ENCODE measurements at regions not wholly inside any gene's neighbourhood (a gene's known extent, or its start where the extent isn't known, plus 50 kb on each side); places are given as distances from the start of the nearest gene placed in this dataset.

- DNase-seq: no peak
These were observed 267.6 kb downstream of the CNTN3 start for GRCh38 chr3:74346896-74347295.

GRCh38 chr3:74345701-74346100 is 268.8 kb downstream of the CNTN3 start:
- no peak for DNase-seq

- no peak for DNase-seq
These were observed 269.5 kb downstream of the CNTN3 start for GRCh38 chr3:74344865-74345440.

GRCh38 chr3:74343391-74343790 is 271.1 kb downstream of the CNTN3 start:
- DNase-seq: no peak

- no peak for DNase-seq
These were observed 275.5 kb downstream of the CNTN3 start for GRCh38 chr3:74338998-74339397.

- no peak for DNase-seq
These were observed 282.3 kb downstream of the CNTN3 start for GRCh38 chr3:74332165-74332564.

- DNase-seq: no peak
These were observed 282.7 kb downstream of the CNTN3 start for GRCh38 chr3:74331711-74332110.

GRCh38 chr3:74329096-74329495 is 285.4 kb downstream of the CNTN3 start:
- DNase-seq: no peak

- no peak for DNase-seq
These were observed 286.0 kb downstream of the CNTN3 start for GRCh38 chr3:74328435-74328834.

GRCh38 chr3:74315291-74315690 is 299.2 kb downstream of the CNTN3 start:
- DNase-seq: no peak

- no peak for DNase-seq
These were observed 299.8 kb downstream of the CNTN3 start for GRCh38 chr3:74314696-74315095.

GRCh38 chr3:74309716-74310115 is 304.7 kb downstream of the CNTN3 start:
- no peak for DNase-seq

GRCh38 chr3:74304424-74304823 is 310.0 kb downstream of the CNTN3 start:
- no peak for DNase-seq

- DNase-seq: no peak
These were observed 310.7 kb downstream of the CNTN3 start for GRCh38 chr3:74303711-74304110.

- no peak for DNase-seq
These were observed 311.5 kb downstream of the CNTN3 start for GRCh38 chr3:74302969-74303368.

- DNase-seq: no peak
These were observed 312.2 kb downstream of the CNTN3 start for GRCh38 chr3:74302281-74302680.

GRCh38 chr3:74301056-74301455 is 313.4 kb downstream of the CNTN3 start:
- no peak for DNase-seq

GRCh38 chr3:74295479-74295878 is 319.0 kb downstream of the CNTN3 start:
- no peak for DNase-seq

- no peak for DNase-seq
These were observed 325.7 kb downstream of the CNTN3 start for GRCh38 chr3:74288761-74289160.

GRCh38 chr3:74287557-74287956 is 326.9 kb downstream of the CNTN3 start:
- DNase-seq: no peak

- no peak for DNase-seq
These were observed 332.3 kb downstream of the CNTN3 start for GRCh38 chr3:74282202-74282601.

GRCh38 chr3:74281705-74282104 is 332.8 kb downstream of the CNTN3 start:
- no peak for DNase-seq

- DNase-seq: no peak
These were observed 340.7 kb downstream of the CNTN3 start for GRCh38 chr3:74273555-74274402.

- DNase-seq: no peak
These were observed 341.4 kb downstream of the CNTN3 start for GRCh38 chr3:74273091-74273490.

GRCh38 chr3:74271541-74271940 is 342.9 kb downstream of the CNTN3 start:
- no peak for DNase-seq

Measured in cerebellar nuclear complex (tissue), 1 donor.